ENCODE measurements at regions not wholly inside any gene's neighbourhood (a gene's known extent, or its start where the extent isn't known, plus 50 kb on each side); places are given as distances from the start of the nearest gene placed in this dataset.

DNA sequence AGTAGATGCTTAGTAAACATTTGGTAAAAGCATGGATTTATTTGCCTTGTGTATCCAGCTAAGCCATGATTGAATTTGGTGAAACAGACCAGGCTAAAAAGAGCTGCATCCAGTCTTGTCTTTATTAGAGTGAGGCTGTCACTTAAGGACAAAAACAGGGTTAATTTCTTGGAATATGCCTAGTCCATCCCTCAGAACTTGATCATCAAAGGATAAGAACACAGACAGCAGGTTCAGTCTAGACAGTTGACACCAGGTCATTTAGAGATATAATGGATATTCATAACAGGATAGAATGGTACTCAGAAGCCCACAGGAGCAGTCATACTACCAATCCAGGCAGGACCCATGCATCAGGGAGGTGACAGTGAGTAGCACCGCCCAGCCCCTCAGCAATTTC is 434.9 kb upstream of the ST6GAL2 start:
- DNase-seq: no peak

DNA sequence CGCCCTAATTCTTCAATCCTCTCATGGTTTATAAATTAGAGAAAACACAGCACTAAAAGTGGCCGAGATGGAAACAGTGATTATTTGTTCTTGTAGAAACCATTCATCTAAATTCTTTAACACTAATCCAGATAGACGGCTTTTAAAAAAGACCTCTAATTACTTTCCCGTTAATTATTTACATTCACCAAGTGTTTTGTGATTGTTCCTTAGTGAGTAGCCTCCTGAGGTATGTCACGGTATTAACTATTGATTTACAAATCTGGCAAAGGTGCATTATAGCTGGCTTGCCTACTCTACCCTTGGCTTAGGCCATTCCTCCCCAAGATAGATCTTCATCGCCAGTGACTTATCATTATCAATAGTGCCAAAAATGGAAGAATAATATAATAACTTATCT is 436.4 kb upstream of the ST6GAL2 start:
- no peak for DNase-seq

DNA sequence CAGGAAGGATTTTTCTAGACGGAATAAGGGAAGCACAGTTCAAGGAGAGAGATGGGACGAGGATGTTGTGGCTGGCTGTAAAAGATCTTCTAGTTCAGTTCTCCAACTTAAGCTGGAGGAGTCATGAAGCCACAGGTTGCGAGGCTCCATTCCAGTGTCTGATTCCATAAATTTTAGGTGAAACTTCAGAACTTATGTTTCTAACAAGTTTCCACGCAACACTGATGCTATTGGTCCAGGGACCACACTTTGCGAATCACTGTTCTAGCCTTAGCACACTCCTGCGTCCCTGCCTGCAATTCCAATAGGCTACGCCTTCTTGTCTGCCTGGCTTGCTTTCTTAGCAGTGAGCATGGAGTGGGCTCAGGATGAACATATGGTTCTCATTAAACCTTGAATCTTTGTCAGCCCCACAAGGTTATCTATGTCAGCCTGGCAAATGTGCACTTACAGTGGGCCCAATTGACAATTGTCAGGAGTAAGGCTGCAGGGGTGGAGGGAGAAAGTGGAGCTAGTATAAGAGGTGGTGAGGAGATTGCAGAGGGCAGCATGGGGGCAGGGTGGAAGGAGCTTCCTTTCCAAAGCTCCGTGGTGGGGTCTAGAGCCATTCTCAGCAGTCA is 438.1 kb upstream of the ST6GAL2 start:
- DNase-seq: no peak

DNA sequence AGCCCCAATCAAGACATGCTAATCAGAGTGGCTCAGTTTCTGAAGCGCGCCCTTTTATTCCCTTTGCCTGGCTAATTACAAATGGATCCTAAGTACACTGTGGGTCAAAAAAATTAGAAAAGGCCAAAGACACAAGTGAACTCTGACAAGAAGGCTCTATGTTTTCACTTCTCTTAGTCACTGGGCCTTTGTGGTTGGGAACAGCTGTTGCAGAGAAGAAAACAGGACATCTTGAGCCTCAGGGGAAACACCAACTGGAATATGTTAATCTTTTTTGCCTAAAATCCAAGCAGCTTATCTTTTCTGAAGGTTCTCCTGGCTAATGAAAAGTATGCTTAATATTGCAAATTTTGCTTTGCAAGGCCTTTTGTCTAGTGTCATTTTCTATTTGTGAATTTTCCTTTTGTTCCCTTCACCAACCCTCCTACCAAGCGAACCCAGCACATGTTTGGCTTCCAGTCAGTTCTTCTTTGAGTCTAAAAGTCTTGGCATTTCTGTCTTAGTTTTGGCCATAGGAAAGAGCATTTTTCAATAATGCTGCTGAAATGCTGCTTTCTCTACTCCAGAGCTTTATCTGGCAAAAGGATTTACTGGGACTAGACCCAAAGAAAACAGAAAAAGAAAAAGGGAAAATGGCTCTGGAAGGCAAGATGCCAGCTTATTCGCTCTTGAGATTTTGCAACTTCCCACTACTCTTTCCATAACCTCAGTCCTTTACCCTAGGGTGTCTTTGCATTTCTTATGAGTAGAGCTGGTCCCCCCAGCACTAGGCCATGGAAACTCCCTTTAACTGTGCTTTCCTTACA is 440.2 kb upstream of the ST6GAL2 start:
- no peak for DNase-seq

DNA sequence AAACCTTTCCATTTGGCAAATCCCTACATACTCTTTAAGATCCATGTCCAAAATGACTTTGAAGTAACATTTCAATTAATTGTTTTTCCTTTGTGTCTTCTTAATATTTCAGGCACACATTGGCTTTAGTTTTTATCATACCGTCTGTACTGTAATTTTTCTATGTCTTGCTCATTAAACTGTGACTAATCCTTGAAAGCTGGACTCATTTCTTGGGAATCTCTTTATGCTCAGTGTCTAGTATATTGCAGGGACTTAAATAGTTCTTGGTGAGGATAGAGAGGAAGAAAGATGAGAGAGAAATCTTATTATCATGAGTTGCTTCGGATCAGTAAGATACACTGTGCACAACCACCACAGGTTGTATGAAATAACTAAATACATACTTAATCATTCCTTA is 448.3 kb upstream of the ST6GAL2 start:
- no peak for DNase-seq

DNA sequence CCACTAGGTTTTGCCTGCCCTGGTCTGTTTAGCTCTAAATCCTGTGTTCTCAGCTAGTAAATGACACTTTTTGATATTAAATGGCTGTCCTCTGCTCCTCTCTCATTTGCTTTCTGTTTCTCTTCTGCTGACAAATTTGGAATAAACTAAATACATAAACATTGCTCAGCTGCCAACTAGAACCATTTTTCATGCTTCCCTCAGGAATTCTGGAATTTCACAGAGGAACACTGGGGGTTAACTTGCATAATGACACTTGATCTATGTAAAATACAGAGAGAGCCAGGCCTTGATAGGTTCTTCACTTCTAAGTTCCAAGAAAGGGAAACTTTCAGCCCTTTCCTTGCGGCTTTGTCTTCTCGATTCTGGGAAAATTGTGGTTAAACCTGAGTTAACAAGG is 450.6 kb upstream of the ST6GAL2 start:
- no peak for DNase-seq

DNA sequence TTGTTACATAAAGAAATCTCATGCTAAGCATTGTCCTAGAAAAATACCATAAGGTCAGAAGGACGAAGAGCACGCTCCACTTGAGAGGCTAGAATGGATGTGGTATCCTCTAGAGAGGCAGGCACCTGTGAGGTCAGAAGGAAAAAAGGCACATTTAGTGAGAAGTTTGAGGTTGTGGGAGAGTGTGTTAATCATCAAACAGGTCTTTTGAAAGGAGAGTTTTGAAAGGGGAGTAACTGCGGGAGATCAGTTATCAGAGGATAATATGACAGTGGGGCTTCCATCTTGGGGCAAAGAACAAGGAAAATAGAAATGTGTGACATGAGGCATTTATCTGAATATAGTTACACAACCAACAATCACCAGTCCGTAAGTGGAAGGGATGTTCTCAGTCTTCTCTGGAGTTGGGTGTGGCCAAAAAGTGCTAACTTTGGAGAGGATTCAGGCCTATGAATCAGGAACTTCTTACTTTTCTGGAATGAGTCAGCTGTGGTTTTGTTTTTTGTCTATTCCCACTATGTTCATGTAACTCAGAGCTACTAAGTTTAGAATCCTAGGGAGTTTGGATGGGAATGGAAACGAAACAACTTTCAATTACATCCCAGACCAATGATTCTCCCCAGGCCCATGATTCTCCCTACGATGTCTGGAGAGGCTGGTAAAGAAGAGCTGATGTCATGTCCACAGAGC is 451.4 kb upstream of the ST6GAL2 start:
- no peak for DNase-seq

DNA sequence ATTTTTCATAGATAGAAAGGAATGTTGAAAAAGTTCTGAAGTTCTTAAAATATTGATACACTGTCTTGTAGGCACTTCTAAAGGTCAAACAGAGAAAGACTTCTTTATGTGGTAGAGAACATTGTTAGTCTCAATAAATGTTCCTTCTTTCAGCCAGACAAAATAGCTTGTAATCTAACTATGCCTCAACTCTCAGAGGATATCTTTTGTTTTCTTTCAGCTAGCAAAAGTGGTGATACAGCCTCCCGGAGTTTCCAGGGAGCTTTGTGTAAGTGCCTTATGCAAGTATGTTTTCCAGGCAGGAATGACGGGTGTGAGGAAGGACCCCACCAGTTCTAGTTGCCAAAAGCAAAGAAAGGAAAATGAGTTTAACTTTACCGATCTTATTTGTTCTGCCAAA is 452.1 kb upstream of the ST6GAL2 start:
- no peak for DNase-seq

DNA sequence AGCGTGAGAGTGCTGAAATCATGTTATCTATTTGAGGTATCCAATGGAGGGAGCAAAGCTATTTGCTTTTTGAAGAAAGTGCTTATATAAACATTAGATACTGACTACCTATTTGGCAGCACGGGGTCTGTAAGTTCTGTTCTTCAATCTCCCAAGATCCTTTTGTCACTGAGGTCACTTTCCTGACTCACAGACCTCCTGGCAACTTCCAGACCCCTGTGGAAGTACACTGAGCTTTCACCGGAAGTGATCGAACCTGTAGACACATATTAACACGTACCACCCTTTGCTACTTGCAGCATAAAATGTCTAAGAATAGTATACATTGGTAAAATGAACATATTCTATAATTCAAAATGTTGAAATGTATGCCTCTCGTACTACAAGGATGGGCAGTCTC is 452.6 kb upstream of the ST6GAL2 start:
- no peak for DNase-seq

DNA sequence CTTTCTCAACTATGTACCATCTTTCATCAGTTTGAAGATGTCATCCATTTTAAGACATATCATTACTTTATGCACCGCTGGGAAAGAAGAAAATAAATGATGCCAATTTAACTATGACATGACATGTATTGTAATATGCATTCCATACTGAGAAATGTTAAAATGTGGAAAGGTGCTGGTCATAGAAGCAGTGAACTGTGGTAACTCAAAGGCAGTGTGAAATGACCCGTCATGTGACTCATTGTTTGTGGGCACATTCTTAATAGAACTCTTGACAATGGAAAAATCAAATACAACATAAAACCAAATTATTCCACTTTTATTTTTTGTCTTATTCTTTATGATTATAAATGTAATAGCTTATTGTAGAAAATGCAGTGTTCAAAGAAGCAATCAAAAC is 455.0 kb upstream of the ST6GAL2 start:
- no peak for DNase-seq

DNA sequence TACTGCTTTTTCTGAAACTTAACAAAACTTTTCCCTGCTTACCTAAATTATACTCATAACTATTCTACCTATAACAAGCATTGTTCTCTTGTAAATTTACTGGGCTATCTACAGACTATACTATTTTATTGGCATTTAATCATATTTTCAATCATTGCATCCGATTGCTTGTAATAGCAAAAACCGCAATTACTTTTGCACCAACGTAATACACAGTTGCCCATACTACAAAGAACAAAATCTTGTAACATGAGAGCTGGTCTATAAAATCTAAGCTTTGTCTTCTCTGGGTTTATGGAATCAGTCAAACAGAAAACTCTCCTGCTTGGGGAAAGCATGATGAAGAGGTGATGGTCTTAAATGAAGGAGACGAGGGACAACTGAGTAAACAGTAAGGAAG is 463.4 kb upstream of the ST6GAL2 start:
- DNase-seq: no peak

DNA sequence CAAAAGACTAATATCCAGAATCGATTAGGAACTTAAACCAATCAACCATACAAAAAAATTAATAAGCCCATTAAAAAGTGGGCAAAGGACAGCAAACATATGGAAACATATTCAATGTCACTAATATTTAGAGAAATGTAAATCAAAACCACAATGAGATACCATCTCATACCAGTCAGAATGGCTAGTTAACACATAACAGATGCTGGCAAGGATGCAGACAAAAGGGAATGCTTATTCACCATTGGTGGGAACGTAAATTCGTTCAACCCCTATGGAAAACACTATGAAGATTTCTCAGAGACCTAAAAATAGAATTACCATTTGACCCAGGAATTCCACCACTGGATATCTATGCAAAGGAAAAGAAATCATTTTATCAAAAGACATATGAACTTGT is 468.2 kb upstream of the ST6GAL2 start:
- DNase-seq: no peak

DNA sequence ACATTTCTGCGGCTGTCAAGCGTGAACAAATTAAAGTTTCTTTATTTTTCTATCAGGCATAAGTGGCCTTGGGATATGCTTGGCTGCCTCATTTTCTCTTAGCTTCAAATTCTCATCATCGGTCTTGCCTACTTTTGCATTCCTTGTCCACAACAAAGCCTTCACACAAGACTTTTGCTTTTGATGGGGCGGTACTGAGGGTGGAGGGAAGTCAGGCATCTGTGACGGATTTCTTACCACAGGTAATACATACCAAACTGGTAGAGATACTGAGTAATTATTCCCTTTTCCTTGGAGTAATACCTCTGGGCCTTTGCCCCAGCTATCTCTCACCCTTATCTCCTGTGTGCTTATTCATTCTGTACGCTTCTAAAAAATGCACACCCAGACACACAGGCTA is 468.3 kb upstream of the RGPD4 start:
- DNase-seq: no peak

DNA sequence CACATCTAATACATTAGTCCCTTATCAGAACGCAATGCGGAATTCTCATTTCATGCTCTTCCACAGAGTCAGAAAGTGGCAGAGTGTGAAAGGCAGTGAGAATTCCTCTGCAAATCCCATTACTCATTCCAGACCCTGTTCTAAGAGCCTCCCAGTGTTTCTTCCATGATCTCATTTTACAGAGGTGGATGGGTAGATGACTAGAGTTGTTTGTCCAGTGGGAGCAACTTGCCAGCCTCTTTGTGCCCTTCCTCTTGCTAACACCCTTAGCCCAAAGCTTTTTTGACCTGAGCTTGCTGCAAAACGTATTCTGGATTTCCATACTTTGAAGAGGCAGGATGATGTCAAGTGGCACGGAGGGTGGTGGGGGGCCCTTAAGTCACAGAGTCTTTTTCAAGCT is 467.7 kb upstream of the RGPD4 start:
- DNase-seq: no peak

DNA sequence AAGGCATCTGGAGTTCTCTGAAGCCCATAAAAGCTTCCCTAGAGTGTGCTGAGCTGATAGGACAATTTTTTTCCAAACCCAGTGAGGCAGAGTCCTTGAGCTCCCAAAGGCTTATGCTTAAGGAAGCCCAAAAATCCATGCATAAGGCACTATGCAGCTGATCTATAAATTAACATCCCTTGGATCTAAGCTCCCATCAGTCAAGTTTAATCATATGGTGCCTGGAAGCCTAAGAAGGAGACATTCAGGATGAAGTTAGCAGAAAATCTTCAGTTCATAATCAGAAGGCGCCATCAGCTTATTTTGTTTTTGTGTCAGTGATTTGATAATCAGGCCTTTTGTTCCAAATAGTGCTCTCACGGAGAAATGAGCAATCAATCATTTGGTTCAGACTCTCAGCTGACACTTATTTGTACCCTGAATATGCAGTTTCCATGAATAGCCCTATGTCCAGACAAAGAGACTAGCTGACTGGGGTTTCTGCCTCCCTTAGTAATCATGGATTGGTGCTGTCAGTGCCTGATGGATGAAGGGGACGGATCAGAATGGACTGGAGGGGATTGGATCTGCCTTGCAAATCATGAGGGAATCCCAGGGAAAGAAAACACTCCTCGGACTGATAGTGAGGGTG is 464.8 kb upstream of the RGPD4 start:
- no peak for DNase-seq

DNA sequence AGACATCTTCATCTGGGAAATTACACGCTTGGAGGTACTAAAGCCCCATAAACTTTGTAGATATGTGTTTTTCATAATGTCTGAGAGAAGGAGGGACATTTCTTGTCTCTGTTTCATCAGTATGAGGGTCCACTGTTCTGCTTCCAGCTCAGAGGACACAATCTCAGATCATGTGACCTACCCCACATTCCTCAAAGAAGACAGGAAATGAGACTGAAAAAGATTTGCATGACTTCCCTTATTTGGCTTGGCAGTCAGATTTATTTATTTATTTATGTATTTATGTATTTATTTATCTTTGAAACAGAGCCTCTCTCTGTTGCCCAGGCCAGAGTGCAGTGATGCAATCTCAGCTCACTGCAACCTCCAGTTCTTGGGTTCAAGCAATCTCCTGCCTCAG is 463.7 kb upstream of the RGPD4 start:
- DNase-seq: no peak

DNA sequence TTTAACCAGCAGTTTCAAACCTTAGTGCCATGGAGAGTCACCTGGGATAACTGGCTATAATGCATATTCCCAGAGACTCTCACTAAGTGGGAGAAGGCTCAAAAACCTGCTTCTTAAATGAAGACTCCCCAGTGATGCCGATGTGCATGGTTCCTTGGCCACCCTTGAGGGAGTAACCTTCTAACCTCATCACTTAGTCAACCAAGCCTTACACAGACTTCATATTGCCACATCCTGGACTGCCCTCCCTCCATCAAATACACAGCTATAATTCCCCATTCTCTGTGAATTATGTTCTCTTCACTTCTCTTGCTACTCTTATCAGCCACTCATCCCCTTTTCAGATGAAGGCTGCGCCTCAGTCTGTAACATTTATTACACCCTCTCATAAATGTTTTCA is 462.9 kb upstream of the RGPD4 start:
- no peak for DNase-seq

DNA sequence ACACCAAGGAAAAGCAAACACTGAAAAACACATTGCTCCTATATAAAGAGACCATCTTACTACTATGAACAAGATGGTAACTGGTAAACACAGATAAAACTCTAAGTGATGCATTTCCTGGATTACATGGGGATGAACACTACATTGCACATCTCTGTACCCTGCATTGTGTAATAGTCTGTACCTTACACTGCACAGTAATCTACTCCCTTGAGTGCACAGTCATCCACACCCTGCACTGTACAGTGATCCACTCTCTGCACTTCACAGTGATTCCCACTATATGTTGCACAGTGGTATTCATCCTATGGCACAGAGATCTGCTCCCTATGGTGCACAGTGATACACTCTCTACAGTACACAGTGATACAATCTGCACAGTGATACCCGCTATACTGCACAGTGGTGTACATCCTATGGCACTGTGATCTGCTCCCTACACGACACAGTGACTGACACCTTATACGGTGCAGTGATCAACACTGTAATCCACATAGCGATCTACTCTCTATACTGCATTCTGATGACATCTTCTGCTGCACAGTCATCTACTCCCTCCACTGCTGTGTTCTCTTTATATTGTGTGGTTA is 462.2 kb upstream of the RGPD4 start:
- DNase-seq: no peak

DNA sequence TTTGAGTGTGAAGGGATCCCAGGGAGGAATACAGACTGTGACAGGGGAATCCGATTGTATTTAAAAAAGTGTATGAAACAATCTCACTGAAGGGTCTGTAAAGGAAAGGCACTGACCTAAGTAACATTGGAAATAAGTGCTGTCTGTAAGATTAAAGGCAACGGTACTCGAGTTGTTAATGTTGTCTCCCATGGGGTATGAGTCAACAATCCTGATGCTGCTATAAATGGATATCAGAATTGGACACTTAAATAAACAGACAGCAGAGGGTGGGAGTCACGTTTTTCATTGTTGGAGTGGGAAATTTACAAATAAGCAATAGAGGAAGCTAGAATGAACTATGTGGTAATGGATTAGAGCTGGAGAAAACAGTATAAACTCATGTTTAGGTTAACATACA is 452.4 kb upstream of the RGPD4 start:
- DNase-seq: no peak

DNA sequence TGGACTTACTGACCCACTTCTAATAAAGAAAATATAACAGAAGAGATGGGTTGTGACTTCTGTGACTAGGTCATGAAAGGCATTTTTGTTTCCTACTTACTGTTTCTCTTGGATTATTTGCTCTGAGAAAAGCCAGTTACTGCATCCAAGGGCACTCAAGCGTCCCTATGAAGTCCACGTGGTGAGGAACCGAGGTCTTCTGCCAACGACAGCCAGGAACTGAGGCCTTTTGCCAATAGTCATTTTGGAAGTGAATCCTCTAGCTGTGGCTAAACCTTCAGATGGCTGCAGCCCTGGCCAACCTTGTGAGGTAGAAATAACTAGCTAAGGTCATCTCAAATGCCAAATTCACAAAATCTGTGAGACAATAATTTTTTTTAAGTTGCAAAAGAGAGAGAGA is 449.8 kb upstream of the RGPD4 start:
- DNase-seq: no peak

DNA sequence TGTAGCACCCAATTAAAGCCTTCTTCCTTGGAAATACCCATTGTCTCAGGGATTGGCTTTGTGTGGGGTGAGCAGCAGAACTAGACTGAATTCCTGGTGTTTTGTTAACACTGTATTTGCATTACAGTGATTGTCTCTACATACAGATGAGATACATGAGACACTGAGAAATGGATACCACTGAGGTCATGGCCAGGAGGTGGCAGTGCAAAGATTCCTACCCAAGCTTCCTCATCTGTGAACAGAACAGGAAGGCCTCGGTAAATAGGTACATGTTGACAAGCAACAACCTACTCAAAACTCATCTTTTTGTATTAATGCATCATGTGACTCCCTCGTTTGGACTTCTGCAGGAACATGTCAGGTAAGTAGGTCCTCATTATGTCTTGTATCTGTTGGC is 445.8 kb upstream of the RGPD4 start:
- no peak for DNase-seq

DNA sequence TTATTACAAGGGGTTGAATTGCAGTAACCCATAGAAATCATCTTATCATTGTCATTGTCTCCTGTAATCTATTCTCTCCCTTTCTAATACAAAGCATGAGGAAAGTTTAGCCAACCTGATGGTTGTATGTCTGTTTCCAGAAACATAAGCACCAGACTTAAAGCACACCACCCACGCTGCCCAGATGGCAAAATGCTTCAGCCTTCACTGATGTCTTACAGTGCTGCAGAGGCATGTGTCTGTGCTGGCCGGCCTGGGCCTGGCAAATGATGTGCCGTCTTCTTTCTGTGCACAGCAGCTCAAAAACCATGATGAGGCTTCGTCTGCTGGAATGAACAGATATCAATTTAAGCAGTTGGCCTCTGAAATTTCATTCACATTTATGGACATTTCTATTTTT is 443.0 kb upstream of the RGPD4 start:
- no peak for DNase-seq

DNA sequence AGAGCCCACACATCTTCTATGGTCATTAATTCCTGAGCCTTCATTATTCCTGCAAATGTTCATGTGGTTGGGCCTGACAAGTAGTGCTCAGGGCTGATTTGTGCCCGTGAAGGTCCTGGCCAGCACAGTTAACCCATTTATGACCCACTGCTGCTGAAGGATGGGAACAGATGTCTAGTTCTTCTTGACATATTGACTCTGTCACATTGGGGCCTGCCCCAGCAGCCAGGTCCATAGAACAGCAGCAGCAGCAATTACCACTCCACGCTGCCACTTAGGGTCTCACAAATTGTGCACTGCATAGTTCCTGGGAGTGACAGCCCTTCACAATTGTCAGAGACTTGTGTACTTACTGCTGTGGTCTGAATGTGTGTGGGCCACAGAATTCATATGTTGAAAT is 442.3 kb upstream of the RGPD4 start:
- DNase-seq: no peak
